ENCODE measurements at regions not wholly inside any gene's neighbourhood (a gene's known extent, or its start where the extent isn't known, plus 50 kb on each side); places are given as distances from the start of the nearest gene placed in this dataset.

DNA sequence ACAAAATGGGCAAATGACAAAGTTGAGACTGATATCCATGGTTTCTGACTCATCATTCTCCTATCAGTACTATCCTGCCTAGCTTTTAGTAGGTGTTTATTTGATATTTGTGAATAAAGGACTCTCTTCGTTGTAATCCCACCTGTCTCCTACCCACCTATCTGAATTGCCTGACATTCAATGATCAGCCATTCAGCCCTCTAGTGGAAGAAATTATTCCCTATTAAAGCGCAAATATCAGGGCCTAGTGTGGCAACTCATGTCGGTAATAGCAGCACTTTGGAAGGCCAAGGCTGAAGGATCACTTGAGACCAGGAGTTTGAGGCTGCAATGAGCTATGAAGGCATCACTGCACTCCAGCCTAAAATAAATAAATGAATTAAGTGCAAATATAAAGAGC lies 195.7 kb upstream of the SETMAR start:
- TF ChIP-seq, protein P1, sequence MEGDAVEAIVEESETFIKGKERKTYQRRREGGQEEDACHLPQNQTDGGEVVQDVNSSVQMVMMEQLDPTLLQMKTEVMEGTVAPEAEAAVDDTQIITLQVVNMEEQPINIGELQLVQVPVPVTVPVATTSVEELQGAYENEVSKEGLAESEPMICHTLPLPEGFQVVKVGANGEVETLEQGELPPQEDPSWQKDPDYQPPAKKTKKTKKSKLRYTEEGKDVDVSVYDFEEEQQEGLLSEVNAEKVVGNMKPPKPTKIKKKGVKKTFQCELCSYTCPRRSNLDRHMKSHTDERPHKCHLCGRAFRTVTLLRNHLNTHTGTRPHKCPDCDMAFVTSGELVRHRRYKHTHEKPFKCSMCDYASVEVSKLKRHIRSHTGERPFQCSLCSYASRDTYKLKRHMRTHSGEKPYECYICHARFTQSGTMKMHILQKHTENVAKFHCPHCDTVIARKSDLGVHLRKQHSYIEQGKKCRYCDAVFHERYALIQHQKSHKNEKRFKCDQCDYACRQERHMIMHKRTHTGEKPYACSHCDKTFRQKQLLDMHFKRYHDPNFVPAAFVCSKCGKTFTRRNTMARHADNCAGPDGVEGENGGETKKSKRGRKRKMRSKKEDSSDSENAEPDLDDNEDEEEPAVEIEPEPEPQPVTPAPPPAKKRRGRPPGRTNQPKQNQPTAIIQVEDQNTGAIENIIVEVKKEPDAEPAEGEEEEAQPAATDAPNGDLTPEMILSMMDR (IDR thresholded peaks at IDR 0.05) = no peak
- TF ChIP-seq POLR2A (IDR thresholded peaks at IDR 0.05) (no peak), EP300 (IDR thresholded peaks at IDR 0.05) (no peak), POLR2AphosphoS5 (IDR thresholded peaks at IDR 0.05) (no peak)
